DND-41 (cell line): ENCODE measurements at regions not wholly inside any gene's neighbourhood (a gene's known extent, or its start where the extent isn't known, plus 50 kb on each side); places are given as distances from the start of the nearest gene placed in this dataset.

Source experiments
- EZH2 ChIP-seq: IDR thresholded peaks from 3 replicates; pipeline ENCODE4 v1.6.1; 2012; ENCODE audit warnings: borderline replicate concordance, low read depth, mild to moderate bottlenecking, moderate library complexity, low read length, inconsistent platforms; ENCODE audit not compliant: severe bottlenecking
- TF ChIP-seq, protein P1 (sequence below): IDR thresholded peaks from 2 replicates; pipeline ENCODE4 v1.5.1; 2012; ENCODE audit warnings: borderline replicate concordance, low read length, moderate library complexity, mild to moderate bottlenecking; ENCODE audit not compliant: poor library complexity, severe bottlenecking; ENCODE audit errors: extremely low read depth

DNA sequence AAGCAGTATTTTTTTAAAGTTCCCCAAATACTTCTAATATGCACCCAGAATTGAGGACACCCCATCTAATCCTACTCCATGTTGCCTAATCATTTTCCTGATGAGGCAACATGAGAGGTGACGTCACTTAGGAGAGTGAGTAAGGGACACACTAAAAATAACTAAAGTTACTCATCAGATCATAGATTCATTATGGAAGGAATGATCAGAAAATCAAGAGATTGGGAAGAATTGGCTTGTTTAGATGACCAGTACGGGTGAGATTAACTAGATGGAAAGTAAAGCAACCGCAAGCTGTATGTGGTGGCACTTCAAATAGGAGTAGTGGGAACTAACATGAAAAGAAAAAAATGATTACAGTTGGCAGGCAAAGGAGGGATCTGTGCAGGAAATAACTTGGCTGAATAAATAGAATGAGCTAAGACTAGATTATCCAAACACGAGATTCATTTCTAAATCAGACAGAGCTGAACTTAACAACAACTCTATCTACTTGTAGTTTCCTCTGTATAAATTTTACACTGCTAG, 61.4 kb upstream of the CXADR start:
- TF ChIP-seq, protein P1, sequence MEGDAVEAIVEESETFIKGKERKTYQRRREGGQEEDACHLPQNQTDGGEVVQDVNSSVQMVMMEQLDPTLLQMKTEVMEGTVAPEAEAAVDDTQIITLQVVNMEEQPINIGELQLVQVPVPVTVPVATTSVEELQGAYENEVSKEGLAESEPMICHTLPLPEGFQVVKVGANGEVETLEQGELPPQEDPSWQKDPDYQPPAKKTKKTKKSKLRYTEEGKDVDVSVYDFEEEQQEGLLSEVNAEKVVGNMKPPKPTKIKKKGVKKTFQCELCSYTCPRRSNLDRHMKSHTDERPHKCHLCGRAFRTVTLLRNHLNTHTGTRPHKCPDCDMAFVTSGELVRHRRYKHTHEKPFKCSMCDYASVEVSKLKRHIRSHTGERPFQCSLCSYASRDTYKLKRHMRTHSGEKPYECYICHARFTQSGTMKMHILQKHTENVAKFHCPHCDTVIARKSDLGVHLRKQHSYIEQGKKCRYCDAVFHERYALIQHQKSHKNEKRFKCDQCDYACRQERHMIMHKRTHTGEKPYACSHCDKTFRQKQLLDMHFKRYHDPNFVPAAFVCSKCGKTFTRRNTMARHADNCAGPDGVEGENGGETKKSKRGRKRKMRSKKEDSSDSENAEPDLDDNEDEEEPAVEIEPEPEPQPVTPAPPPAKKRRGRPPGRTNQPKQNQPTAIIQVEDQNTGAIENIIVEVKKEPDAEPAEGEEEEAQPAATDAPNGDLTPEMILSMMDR: no peak
- no peak for TF ChIP-seq EZH2
